ENCODE measurements at regions not wholly inside any gene's neighbourhood (a gene's known extent, or its start where the extent isn't known, plus 50 kb on each side); places are given as distances from the start of the nearest gene placed in this dataset.

DNA sequence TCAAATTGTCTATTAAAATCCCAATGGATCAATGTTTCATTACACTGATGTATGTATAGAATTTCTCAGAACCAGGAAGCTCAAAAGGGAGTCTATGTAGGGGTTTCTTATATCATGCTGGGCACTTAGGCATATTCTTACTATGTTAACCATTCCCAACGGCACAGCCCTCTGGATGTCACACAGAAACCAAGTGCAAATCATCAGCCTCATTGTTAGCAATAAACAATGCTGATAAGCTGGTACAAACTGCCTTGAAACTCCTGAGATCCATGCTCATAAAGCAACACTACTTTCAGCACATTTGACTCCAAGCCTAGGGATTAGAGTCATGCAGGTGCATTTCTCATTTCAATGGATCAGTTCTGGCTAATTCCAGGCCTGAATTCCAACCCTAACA lies 730.2 kb upstream of the SLC39A10 start:
- H3K4me3 ChIP-seq (ENCODE audit: low read depth, low read length) = no peak overlapping the region
- no peak for DNase-seq (ENCODE audit: low read depth)
- no peak for TF ChIP-seq CTCF (conservative IDR thresholded peaks at IDR 0.05; ENCODE audit: low read depth, low read length)

GRCh38 chr2:194925742-194926141 lies 731.3 kb upstream of the SLC39A10 start:
- H3K4me3 ChIP-seq (ENCODE audit: low read depth, low read length) = no peak overlapping the region

GRCh38 chr2:194917519-194917918 lies 739.5 kb upstream of the SLC39A10 start:
- TF ChIP-seq CTCF (conservative IDR thresholded peaks at IDR 0.05; ENCODE audit: low read depth, low read length) = no peak
- no peak overlapping the region for H3K4me3 ChIP-seq (ENCODE audit: low read depth, low read length)
- no peak for DNase-seq (ENCODE audit: low read depth)

More at GRCh38 chr2:194925742-194926141, 731.3 kb upstream of the SLC39A10 start:
- DNase-seq (ENCODE audit: low read depth) = no peak
- no peak for TF ChIP-seq CTCF (conservative IDR thresholded peaks at IDR 0.05; ENCODE audit: low read depth, low read length)

- no peak for TF ChIP-seq CTCF (conservative IDR thresholded peaks at IDR 0.05; ENCODE audit: low read depth, low read length)
- DNase-seq (ENCODE audit: low read depth) = no peak
- H3K4me3 ChIP-seq (ENCODE audit: low read depth, low read length) = no peak overlapping the region
These were observed 741.5 kb upstream of the SLC39A10 start for GRCh38 chr2:194915485-194915884.

GRCh38 chr2:194907569-194907968 lies 749.5 kb upstream of the SLC39A10 start:
- no peak overlapping the region for H3K4me3 ChIP-seq (ENCODE audit: low read depth, low read length)
- TF ChIP-seq CTCF (conservative IDR thresholded peaks at IDR 0.05; ENCODE audit: low read depth, low read length) = no peak
- no peak for DNase-seq (ENCODE audit: low read depth)

DNA sequence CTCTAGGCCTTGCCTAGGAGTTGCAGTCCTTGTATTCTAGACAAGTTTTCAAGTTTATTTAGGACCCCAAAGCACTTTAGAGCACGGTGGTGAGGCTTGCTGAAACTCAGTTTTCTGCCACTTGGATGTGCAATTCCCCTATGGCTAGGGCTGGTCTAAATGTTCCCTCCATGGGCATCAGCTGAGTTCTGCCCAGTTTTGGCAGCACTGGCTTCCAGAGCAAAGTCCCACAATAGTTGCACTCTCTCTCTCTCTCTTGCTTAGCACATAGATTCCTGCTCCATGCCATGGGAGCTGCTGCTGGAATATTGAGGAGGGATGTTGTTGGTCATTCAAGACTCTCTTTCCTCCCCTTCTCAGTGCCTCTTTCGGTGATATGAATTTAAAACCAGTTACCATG lies 760.2 kb upstream of the SLC39A10 start:
- no peak overlapping the region for H3K4me3 ChIP-seq (ENCODE audit: low read depth, low read length)
- DNase-seq (ENCODE audit: low read depth) = no peak
- TF ChIP-seq CTCF (conservative IDR thresholded peaks at IDR 0.05; ENCODE audit: low read depth, low read length) = peak; percentile 4

DNA sequence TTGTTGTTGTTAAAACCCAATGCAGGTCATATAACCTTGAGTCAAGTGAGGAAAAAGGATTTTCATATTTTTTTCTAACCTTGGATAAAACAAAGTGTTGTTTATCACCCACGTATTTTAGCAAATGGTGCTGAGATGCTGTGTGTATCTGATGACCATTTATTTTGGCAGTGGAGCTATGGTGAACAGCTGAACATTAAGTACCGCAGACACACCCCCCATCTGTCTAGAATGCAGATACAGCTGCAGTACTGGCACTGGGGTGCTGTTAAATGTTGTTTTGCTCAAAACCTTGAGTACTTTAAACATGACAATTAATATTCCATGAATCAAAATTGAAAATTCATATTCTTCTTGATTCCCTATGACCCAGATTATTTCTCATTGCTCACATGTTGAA lies 773.3 kb upstream of the SLC39A10 start:
- H3K4me3 ChIP-seq (ENCODE audit: low read depth, low read length) = no peak overlapping the region
- no peak for TF ChIP-seq CTCF (conservative IDR thresholded peaks at IDR 0.05; ENCODE audit: low read depth, low read length)
- DNase-seq (ENCODE audit: low read depth) = no peak
